ENCODE measurements at regions not wholly inside any gene's neighbourhood (a gene's known extent, or its start where the extent isn't known, plus 50 kb on each side); places are given as distances from the start of the nearest gene placed in this dataset.
A peak's percentile ranks its signal among the peaks of the same experiment; 100 is the strongest.

- DNase-seq (ENCODE audit: low spot score in 2 of 2) (no peak), FAIRE-seq (no peak)
Observed at GRCh38 chr14:86022031-86022629, 492.2 kb downstream of the FLRT2 start.

GRCh38 chr14:86020841-86021240 lies 490.9 kb downstream of the FLRT2 start:
- no peak for FAIRE-seq
- no peak for DNase-seq (ENCODE audit: low spot score in 2 of 2)

GRCh38 chr14:86015941-86016340 lies 486.0 kb downstream of the FLRT2 start:
- DNase-seq (ENCODE audit: low spot score in 2 of 2): no peak
- FAIRE-seq: no peak

GRCh38 chr14:86015511-86015910 lies 485.6 kb downstream of the FLRT2 start:
- no peak for FAIRE-seq

GRCh38 chr14:86013641-86014040 lies 483.7 kb downstream of the FLRT2 start:
- no peak for FAIRE-seq

More at GRCh38 chr14:86015511-86015910, 485.6 kb downstream of the FLRT2 start:
- DNase-seq (ENCODE audit: low spot score in 2 of 2): no peak

GRCh38 chr14:86012461-86012860 lies 482.5 kb downstream of the FLRT2 start:
- DNase-seq (ENCODE audit: low spot score in 2 of 2) (no peak), FAIRE-seq (no peak)

More at GRCh38 chr14:86013641-86014040, 483.7 kb downstream of the FLRT2 start:
- no peak for DNase-seq (ENCODE audit: low spot score in 2 of 2)

GRCh38 chr14:86003998-86004397 lies 474.1 kb downstream of the FLRT2 start:
- FAIRE-seq (no peak), DNase-seq (ENCODE audit: low spot score in 2 of 2) (no peak)

- no peak for FAIRE-seq
- DNase-seq (ENCODE audit: low spot score in 2 of 2): no peak
Observed at GRCh38 chr14:85996551-85996950, 466.6 kb downstream of the FLRT2 start.

GRCh38 chr14:85991156-85991555 lies 461.2 kb downstream of the FLRT2 start:
- DNase-seq (ENCODE audit: low spot score in 2 of 2) (no peak), FAIRE-seq (no peak)

- no peak for FAIRE-seq
- DNase-seq (ENCODE audit: low spot score in 2 of 2): no peak
Observed at GRCh38 chr14:85987907-85988306, 458.0 kb downstream of the FLRT2 start.

GRCh38 chr14:85987292-85987691 lies 457.3 kb downstream of the FLRT2 start:
- FAIRE-seq: no peak
- DNase-seq (ENCODE audit: low spot score in 2 of 2): no peak

- DNase-seq (ENCODE audit: low spot score in 2 of 2): no peak
Observed at GRCh38 chr14:85978582-85979250, 448.8 kb downstream of the FLRT2 start.

GRCh38 chr14:85974602-85975001 lies 444.7 kb downstream of the FLRT2 start:
- DNase-seq (ENCODE audit: low spot score in 2 of 2) (no peak), FAIRE-seq (no peak)

More at GRCh38 chr14:85978582-85979250, 448.8 kb downstream of the FLRT2 start:
- FAIRE-seq: peak; percentile 90

GRCh38 chr14:85963486-85963885 lies 433.5 kb downstream of the FLRT2 start:
- DNase-seq (ENCODE audit: low spot score in 2 of 2) (no peak), FAIRE-seq (no peak)

GRCh38 chr14:85960756-85961155 lies 430.8 kb downstream of the FLRT2 start:
- DNase-seq (ENCODE audit: low spot score in 2 of 2) (no peak), FAIRE-seq (no peak)

- FAIRE-seq: no peak
Observed at GRCh38 chr14:85959063-85959462, 429.1 kb downstream of the FLRT2 start.

GRCh38 chr14:85958069-85958468 lies 428.1 kb downstream of the FLRT2 start:
- FAIRE-seq: no peak
- DNase-seq (ENCODE audit: low spot score in 2 of 2): no peak

More at GRCh38 chr14:85959063-85959462, 429.1 kb downstream of the FLRT2 start:
- no peak for DNase-seq (ENCODE audit: low spot score in 2 of 2)

GRCh38 chr14:85953265-85953664 lies 423.3 kb downstream of the FLRT2 start:
- FAIRE-seq (no peak), DNase-seq (ENCODE audit: low spot score in 2 of 2) (no peak)

- DNase-seq (ENCODE audit: low spot score in 2 of 2) (no peak), FAIRE-seq (no peak)
Observed at GRCh38 chr14:85948153-85948552, 418.2 kb downstream of the FLRT2 start.

- FAIRE-seq: no peak
- no peak for DNase-seq (ENCODE audit: low spot score in 2 of 2)
Observed at GRCh38 chr14:85947461-85948139, 417.7 kb downstream of the FLRT2 start.

GRCh38 chr14:85943192-85943591 lies 413.2 kb downstream of the FLRT2 start:
- DNase-seq (ENCODE audit: low spot score in 2 of 2) (no peak), FAIRE-seq (no peak)

- no peak for DNase-seq (ENCODE audit: low spot score in 2 of 2)
- no peak for FAIRE-seq
Observed at GRCh38 chr14:85934886-85935254, 404.9 kb downstream of the FLRT2 start.

Data from frontal cortex (tissue), 3 donors.